AG09309 (cell line): ENCODE measurements at regions not wholly inside any gene's neighbourhood (a gene's known extent, or its start where the extent isn't known, plus 50 kb on each side); places are given as distances from the start of the nearest gene placed in this dataset.

Experiments used
- DNase-seq: peaks from one replicate; pipeline ENCODE4 v3.0.0-alpha.2; 2010; ENCODE audit warnings: low read depth
- H3K4me3 ChIP-seq: 2 replicates; pipeline ENCODE4 v1.5.1; 2011; ENCODE audit warnings: mild to moderate bottlenecking, low read depth, low read length, moderate library complexity; ENCODE audit not compliant: control insufficient read depth
- CTCF ChIP-seq: IDR thresholded peaks from 2 replicates; pipeline ENCODE4 v1.5.1; 2011; ENCODE audit warnings: mild to moderate bottlenecking, low read depth, low read length, inconsistent platforms; ENCODE audit not compliant: insufficient read depth, control insufficient read depth; ENCODE audit errors: missing control alignments

- H3K4me3 ChIP-seq = no peak overlapping the region
- no peak for DNase-seq
- peak; percentile 43 for TF ChIP-seq CTCF
These were observed 103.2 kb upstream of the FOXP4 start for GRCh38 chr6:41442800-41443501.

- DNase-seq = no peak
- no peak overlapping the region for H3K4me3 ChIP-seq
- TF ChIP-seq CTCF = no peak
These were observed 102.3 kb upstream of the FOXP4 start for GRCh38 chr6:41443616-41444525.

- no peak overlapping the region for H3K4me3 ChIP-seq
- no peak for DNase-seq
- TF ChIP-seq CTCF = no peak
These were observed 100.9 kb upstream of the FOXP4 start for GRCh38 chr6:41445261-41445660.

GRCh38 chr6:41446132-41446531 lies 100.0 kb upstream of the FOXP4 start:
- H3K4me3 ChIP-seq = no peak overlapping the region
- DNase-seq = no peak
- no peak for TF ChIP-seq CTCF

- no peak overlapping the region for H3K4me3 ChIP-seq
- DNase-seq = no peak
- TF ChIP-seq CTCF = no peak
These were observed 99.2 kb upstream of the FOXP4 start for GRCh38 chr6:41446907-41447545.

- H3K4me3 ChIP-seq = no peak overlapping the region
- no peak for DNase-seq
- TF ChIP-seq CTCF = no peak
These were observed 97.9 kb upstream of the FOXP4 start for GRCh38 chr6:41448256-41448655.
